Neural crest cell (in vitro differentiated cells): ENCODE measurements at regions not wholly inside any gene's neighbourhood (a gene's known extent, or its start where the extent isn't known, plus 50 kb on each side); places are given as distances from the start of the nearest gene placed in this dataset.

Experiments
- DNase-seq: peaks from one replicate; pipeline ENCODE4 v3.0.0; 2021; ENCODE audit warnings: low read depth, mixed read lengths, low spot score
- H3K27ac Mint-ChIP-seq: one replicate; pipeline ENCODE4 v1.8.0; 2021; ENCODE audit warnings: mild to moderate bottlenecking, mixed read lengths; ENCODE audit not compliant: unreplicated experiment
- H3K27me3 Mint-ChIP-seq: 2 replicates; pipeline ENCODE4 v1.8.0; 2021; ENCODE audit warnings: low read depth, mild to moderate bottlenecking, mixed read lengths
- H3K36me3 Mint-ChIP-seq: 2 replicates; pipeline ENCODE4 v1.8.0; 2021; ENCODE audit warnings: low read depth, mild to moderate bottlenecking, mixed read lengths
- H3K4me1 Mint-ChIP-seq: 2 replicates; pipeline ENCODE4 v1.8.0; 2021; ENCODE audit warnings: mixed read lengths
- H3K4me3 Mint-ChIP-seq: one replicate; pipeline ENCODE4 v1.8.0; 2021; ENCODE audit warnings: mild to moderate bottlenecking, mixed read lengths
- H3K9me3 Mint-ChIP-seq: 2 replicates; pipeline ENCODE4 v1.8.0; 2021; ENCODE audit warnings: mixed read lengths
- TF ChIP-seq, protein P1 (sequence below): fragments of 200-600 bp; sonication (generic); conservative IDR thresholded peaks from 2 replicates; pipeline ENCODE4 v1.5.0; 2021; ENCODE audit warnings: antibody characterized with exemption, mild to moderate bottlenecking

DNA sequence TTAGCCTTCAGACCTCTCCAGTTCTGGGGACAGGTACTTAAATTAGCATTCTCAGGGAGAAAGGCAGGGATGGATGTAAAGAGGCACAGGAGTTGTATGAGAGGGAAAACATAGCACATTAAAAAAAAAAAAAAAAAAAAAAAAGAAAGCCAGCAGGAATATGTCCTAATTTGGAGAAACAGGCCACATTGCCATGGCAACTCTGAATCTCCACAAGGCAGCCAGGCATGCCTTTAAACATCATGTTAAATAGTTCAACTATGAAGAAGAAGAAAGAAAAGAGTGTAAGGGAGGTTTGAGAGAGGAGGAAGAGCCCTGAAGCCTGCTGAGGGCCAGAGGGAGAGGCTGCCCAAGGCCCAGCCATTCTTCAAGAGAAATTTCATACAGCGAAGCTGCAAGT lies 145.8 kb downstream of the GRIN2B start:
- H3K27ac Mint-ChIP-seq = peak overlapping the region; percentile 65

DNA sequence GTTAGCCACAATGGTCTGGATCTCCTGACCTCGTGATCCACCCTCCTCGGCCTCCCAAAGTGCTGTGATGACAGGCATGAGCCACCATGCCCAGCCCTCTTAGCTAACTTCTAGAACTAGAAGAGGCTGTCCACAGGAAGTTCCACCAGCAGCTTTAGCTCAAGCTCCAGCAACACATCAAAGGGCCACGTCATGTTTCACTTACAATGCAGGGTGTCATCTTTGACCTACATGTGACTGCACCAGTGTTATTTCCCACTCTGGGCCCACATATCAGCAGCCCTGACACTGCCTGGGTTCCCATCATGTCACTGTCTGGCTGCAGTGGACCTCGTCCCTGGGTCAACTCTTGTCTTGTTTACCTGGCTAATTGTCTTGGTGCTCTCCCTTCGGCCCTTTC lies 147.2 kb downstream of the GRIN2B start:
- Mint-ChIP-seq H3K4me3 (no peak overlapping the region), H3K27me3 (no peaks in the 10 kb centered on the region), H3K27ac (no peak overlapping the region), H3K4me1 (peaks cover 24% of the 10 kb centered on the region), H3K9me3 (no peaks in the 10 kb centered on the region), H3K36me3 (no peaks in the 10 kb centered on the region)
- no peak for DNase-seq
- TF ChIP-seq, protein P1, sequence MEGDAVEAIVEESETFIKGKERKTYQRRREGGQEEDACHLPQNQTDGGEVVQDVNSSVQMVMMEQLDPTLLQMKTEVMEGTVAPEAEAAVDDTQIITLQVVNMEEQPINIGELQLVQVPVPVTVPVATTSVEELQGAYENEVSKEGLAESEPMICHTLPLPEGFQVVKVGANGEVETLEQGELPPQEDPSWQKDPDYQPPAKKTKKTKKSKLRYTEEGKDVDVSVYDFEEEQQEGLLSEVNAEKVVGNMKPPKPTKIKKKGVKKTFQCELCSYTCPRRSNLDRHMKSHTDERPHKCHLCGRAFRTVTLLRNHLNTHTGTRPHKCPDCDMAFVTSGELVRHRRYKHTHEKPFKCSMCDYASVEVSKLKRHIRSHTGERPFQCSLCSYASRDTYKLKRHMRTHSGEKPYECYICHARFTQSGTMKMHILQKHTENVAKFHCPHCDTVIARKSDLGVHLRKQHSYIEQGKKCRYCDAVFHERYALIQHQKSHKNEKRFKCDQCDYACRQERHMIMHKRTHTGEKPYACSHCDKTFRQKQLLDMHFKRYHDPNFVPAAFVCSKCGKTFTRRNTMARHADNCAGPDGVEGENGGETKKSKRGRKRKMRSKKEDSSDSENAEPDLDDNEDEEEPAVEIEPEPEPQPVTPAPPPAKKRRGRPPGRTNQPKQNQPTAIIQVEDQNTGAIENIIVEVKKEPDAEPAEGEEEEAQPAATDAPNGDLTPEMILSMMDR = no peak

More for the DNA sequence above, 145.8 kb downstream of the GRIN2B start:
- no peaks in the 10 kb centered on the region for H3K9me3 Mint-ChIP-seq
- peaks cover 29% of the 10 kb centered on the region for H3K4me1 Mint-ChIP-seq
- TF ChIP-seq, protein P1 = no peak
- no peak overlapping the region for H3K4me3 Mint-ChIP-seq
- H3K36me3 Mint-ChIP-seq = no peaks in the 10 kb centered on the region
- H3K27me3 Mint-ChIP-seq = no peaks in the 10 kb centered on the region
- no peak for DNase-seq

DNA sequence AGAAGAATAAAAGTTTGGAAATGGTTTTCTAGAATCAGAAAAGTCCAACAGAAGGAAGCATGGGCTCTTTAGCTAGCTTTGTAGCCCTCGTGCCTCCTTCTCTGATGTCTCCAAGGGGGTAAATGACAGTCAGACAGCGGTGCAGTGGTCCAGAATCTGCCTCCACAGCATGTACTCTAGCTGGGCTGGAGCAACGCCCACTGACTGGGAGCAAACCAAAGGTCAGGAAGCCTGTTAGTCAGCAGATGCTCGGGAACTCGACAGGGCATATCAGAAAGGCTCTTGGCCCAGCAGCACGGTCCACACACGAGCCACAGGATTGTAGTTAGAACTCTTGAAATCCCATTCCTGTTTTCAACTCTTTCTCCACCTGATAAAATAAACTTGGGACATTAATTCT lies 164.3 kb downstream of the GRIN2B start:
- no peaks in the 10 kb centered on the region for H3K36me3 Mint-ChIP-seq
- H3K9me3 Mint-ChIP-seq = no peaks in the 10 kb centered on the region
- no peak overlapping the region for H3K27ac Mint-ChIP-seq
- no peak overlapping the region for H3K4me3 Mint-ChIP-seq
- H3K27me3 Mint-ChIP-seq = no peaks in the 10 kb centered on the region
- TF ChIP-seq, protein P1 = no peak
- peaks cover 18% of the 10 kb centered on the region for H3K4me1 Mint-ChIP-seq
- no peak for DNase-seq

DNA sequence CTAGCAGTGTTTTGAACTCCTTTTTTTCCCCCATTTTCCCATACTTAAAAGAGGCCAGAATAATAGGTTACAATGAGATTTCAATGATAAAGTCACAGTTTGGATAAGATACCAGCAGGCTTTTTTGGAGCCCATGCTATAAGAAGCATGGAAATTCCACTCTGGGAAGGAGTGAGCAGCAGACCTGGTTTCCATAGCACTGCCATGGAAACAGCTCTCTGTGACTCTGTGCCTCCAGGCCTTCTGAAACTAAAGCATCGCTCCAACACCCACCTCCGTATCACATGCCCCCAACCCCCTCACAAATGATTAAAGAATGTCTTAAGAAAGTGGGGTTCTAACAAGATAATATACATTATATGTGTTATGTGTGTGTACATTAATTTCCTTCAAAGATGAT lies 165.0 kb downstream of the GRIN2B start:
- no peak for DNase-seq
- Mint-ChIP-seq H3K27me3 (no peaks in the 10 kb centered on the region), H3K36me3 (no peaks in the 10 kb centered on the region), H3K4me1 (peaks cover 18% of the 10 kb centered on the region), H3K9me3 (no peaks in the 10 kb centered on the region), H3K27ac (no peak overlapping the region), H3K4me3 (no peak overlapping the region)
- TF ChIP-seq, protein P1 = no peak

DNA sequence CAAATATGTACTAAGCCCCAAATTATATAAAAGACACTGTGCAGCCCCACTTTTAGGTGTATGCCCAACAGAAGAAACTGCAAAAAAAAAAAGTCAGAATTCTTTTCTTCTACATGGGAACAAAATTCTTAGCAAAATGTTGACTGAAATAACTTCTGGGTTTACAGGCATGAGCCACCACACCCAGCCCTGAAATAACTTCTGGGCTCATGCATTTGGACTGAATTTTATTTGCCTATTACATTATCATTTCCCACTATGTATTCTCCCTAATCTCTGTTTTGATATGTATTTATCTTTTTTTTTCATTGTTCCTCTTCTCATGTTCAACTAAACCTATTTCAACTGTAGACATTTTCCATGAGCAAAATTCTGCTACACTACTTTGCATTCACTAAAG lies 169.2 kb downstream of the GRIN2B start:
- Mint-ChIP-seq H3K27me3 (no peaks in the 10 kb centered on the region), H3K4me1 (peaks cover 18% of the 10 kb centered on the region), H3K9me3 (no peaks in the 10 kb centered on the region), H3K36me3 (no peaks in the 10 kb centered on the region), H3K27ac (no peak overlapping the region), H3K4me3 (no peak overlapping the region)
- no peak for DNase-seq
- TF ChIP-seq, protein P1 = no peak

DNA sequence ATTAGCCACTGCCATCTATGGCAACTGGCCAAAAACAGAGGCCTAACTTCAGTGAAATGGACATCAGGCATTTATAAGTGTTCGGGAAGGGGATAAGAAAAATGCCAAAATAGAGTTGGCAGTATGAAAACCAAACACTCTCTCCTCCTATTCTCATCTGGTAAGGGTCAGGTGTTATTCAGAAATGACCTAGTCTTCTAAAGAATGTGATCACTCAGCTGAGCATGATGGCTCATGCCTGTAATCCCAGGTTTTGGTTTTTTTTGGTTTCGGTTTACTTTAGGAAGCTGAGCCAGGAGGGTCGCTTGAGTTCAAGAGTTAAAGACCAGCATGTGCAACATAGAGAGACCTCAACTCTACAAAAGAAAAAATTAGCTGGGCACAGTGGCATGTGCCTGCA lies 170.3 kb downstream of the GRIN2B start:
- Mint-ChIP-seq H3K36me3 (no peaks in the 10 kb centered on the region), H3K27ac (no peak overlapping the region), H3K4me3 (no peak overlapping the region), H3K27me3 (no peaks in the 10 kb centered on the region), H3K4me1 (peaks cover 7% of the 10 kb centered on the region), H3K9me3 (no peaks in the 10 kb centered on the region)
- DNase-seq = no peak
- TF ChIP-seq, protein P1 = no peak
